HepG2 (cell line): ENCODE measurements at regions not wholly inside any gene's neighbourhood (a gene's known extent, or its start where the extent isn't known, plus 50 kb on each side); places are given as distances from the start of the nearest gene placed in this dataset.

Experiments used
- SIX1 ChIP-seq: sonication (generic); formaldehyde crosslinking; IDR thresholded peaks from 2 replicates; pipeline ENCODE4 v1.4.0; 2020; ENCODE audit warnings: missing genetic modification reagents, borderline replicate concordance
- SP2 ChIP-seq: sonication (generic); formaldehyde crosslinking; IDR thresholded peaks from 2 replicates; pipeline ENCODE4 v1.5.1; 2020; ENCODE audit warnings: mild to moderate bottlenecking, missing genetic modification reagents
- TCF12 ChIP-seq, 2 experiments: fragments of 450-650 bp in 1 of 2; sonication (generic) in 1 of 2; formaldehyde crosslinking in 1 of 2; IDR thresholded peaks; 2 replicates each; pipeline versions ENCODE4 v1.6.1 to v1.8.0; 2017 to 2022; ENCODE audit warnings: antibody characterized with exemption in 1 of 2, mild to moderate bottlenecking in 1 of 2, missing genetic modification reagents in 1 of 2, moderate library complexity in 1 of 2
- ZNF883 ChIP-seq: sonication (generic); formaldehyde crosslinking; IDR thresholded peaks from 2 replicates; pipeline ENCODE4 v1.5.1; 2020; ENCODE audit warnings: mild to moderate bottlenecking, missing genetic modification reagents; ENCODE audit errors: not compliant biosample characterization
- TF ChIP-seq, protein P1 (sequence below), 2 experiments: sonication (generic) in 1 of 2; formaldehyde crosslinking in 1 of 2; IDR thresholded peaks; 2 replicates each; pipeline versions ENCODE4 v1.6.1 to v1.9.0; 2014 to 2022; ENCODE audit warnings: antibody characterized with exemption in 1 of 2, borderline replicate concordance in 1 of 2, inconsistent platforms in 1 of 2, low read depth in 1 of 2, missing genetic modification reagents in 1 of 2

DNA sequence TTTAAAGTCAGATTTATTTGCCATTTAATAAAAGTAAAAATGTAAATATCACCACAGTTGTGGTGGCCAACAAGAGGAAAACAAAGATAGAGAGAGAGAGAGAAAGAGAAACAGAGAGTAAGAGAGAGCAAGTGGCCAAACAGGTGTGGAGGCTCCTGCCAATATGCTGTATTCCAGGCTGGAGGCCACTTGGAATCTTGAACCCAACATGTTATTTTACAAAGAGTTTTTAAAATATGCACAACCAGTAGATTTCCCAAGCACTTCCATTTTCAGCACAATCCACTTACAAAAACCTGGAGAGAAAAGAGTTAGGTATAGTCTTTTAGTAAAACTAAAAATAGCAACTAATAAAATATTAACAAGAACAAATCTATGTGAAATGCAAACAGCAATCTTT, 1323.1 kb upstream of the CITED2 start (continued):
- TF ChIP-seq, protein P1, sequence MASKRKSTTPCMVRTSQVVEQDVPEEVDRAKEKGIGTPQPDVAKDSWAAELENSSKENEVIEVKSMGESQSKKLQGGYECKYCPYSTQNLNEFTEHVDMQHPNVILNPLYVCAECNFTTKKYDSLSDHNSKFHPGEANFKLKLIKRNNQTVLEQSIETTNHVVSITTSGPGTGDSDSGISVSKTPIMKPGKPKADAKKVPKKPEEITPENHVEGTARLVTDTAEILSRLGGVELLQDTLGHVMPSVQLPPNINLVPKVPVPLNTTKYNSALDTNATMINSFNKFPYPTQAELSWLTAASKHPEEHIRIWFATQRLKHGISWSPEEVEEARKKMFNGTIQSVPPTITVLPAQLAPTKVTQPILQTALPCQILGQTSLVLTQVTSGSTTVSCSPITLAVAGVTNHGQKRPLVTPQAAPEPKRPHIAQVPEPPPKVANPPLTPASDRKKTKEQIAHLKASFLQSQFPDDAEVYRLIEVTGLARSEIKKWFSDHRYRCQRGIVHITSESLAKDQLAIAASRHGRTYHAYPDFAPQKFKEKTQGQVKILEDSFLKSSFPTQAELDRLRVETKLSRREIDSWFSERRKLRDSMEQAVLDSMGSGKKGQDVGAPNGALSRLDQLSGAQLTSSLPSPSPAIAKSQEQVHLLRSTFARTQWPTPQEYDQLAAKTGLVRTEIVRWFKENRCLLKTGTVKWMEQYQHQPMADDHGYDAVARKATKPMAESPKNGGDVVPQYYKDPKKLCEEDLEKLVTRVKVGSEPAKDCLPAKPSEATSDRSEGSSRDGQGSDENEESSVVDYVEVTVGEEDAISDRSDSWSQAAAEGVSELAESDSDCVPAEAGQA (IDR thresholded peaks at IDR 0.05; ENCODE audit: low read depth), result no peak
- TF ChIP-seq, protein P1 (CRISPR knock-in tag; IDR thresholded peaks at IDR 0.05; ENCODE audit: borderline replicate concordance), result no peak
- no peak for TF ChIP-seq TCF12 (IDR thresholded peaks at IDR 0.05)
- no peak for TF ChIP-seq TCF12 (CRISPR knock-in tag; IDR thresholded peaks at IDR 0.05)
- TF ChIP-seq SIX1 (CRISPR knock-in tag), result no peak
- no peak for TF ChIP-seq ZNF883 (CRISPR knock-in tag)
- TF ChIP-seq SP2 (CRISPR knock-in tag), result no peak
- TF ChIP-seq, all 625 proteins: peak for 0
